GM12874 (cell line): ENCODE measurements at regions not wholly inside any gene's neighbourhood (a gene's known extent, or its start where the extent isn't known, plus 50 kb on each side); places are given as distances from the start of the nearest gene placed in this dataset.

Experiments
- TF ChIP-seq, protein P1 (sequence below): IDR thresholded peaks from 2 replicates; pipeline ENCODE4 v1.5.1; 2011; ENCODE audit warnings: low read depth, mild to moderate bottlenecking, control low read depth, low read length, moderate library complexity; ENCODE audit not compliant: insufficient read depth

DNA sequence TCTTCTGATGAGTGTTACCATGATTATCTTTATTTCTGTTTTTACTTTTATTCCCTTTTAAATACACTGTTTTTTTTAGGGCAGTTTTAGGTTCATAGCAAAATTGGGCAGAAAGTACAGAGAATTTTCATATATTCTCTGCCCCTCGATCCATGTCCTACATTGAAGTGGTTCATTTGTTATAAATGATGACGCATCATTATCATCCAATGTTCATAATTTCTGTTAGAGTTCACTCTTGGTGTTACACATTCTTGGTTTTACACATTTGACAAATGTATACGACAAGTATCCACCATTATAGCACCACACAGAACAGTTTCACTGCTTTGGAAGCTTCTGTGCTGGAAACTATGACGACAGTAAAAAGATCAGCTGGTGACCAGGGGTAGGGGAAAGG, 578.1 kb upstream of the AADAT start:
- TF ChIP-seq, protein P1, sequence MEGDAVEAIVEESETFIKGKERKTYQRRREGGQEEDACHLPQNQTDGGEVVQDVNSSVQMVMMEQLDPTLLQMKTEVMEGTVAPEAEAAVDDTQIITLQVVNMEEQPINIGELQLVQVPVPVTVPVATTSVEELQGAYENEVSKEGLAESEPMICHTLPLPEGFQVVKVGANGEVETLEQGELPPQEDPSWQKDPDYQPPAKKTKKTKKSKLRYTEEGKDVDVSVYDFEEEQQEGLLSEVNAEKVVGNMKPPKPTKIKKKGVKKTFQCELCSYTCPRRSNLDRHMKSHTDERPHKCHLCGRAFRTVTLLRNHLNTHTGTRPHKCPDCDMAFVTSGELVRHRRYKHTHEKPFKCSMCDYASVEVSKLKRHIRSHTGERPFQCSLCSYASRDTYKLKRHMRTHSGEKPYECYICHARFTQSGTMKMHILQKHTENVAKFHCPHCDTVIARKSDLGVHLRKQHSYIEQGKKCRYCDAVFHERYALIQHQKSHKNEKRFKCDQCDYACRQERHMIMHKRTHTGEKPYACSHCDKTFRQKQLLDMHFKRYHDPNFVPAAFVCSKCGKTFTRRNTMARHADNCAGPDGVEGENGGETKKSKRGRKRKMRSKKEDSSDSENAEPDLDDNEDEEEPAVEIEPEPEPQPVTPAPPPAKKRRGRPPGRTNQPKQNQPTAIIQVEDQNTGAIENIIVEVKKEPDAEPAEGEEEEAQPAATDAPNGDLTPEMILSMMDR, result no peak

DNA sequence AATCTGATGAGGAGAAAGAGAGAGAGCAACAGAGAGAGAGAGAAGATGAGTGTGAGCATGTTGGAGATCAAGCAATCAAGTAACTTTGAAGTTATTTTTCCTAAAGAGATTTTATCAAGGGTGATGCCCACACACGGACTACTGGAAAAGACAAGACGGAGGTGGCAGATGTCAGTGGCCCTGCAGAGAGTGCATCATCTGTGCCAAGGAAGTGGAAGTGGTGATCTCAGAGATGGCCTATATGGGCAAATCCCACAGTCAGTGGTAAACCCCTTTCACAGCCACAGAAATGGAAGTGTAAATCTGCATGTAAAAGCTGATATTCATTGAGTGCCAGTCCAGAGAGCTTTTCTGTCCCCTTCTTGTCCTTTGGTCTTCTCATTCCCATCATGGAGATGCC, 577.2 kb upstream of the AADAT start:
- TF ChIP-seq, protein P1, result no peak

DNA sequence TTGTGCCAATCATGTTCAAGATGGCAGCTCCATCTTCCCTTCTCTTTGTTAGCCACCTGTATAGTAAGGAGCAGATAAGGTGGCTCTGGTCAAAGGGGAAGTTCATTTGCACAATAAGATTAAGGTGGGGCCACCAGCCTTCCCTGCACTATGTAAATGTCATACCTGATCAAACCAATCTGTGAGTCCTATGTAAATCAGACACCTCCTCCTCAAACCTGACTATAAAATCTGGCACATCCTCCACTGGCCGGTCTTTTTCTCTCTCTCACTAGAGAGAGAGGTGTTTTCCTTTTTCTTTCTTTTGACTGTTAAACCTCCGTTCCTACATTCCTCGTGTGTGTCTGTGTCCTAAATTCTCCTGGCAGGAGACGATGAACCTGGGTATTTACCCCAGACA, 572.5 kb upstream of the AADAT start:
- TF ChIP-seq, protein P1, result no peak

DNA sequence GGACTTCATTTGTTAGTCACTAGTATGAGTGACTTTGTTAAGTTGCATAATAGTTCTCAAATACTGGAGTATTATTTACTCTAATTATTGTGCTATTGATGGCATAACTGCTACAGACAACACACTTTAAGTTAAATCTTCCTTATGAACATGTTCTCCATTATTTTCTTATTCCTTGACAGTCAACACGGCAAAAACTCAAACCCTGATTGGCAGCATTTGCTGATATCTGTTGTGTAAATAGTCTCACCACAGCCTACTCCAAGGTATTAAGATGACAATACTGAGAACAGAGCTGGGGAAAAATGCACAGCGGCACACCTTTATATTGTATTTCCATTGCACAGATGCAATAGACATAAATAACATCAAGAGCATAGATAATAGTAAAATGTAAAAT, 568.0 kb upstream of the AADAT start:
- TF ChIP-seq, protein P1, result no peak

DNA sequence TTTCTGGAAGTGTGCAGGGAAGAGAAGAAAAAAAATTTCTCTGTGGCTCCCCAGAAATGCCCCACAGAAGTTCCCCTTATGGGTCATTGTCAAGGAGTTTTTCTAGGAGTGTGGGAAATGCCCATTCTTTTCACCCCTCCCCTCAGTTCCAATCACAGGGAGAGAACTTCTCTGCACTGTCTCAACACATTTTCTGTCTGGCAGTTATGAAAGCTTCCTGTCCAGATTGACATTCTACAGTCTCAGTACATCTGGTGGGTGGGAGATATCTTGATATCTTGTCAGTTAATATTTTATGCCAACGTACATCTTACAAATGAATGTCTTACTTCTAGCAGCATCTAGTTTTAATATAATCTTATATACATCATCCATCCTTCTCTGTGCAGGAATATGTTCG, 566.8 kb upstream of the AADAT start:
- TF ChIP-seq, protein P1, result no peak

DNA sequence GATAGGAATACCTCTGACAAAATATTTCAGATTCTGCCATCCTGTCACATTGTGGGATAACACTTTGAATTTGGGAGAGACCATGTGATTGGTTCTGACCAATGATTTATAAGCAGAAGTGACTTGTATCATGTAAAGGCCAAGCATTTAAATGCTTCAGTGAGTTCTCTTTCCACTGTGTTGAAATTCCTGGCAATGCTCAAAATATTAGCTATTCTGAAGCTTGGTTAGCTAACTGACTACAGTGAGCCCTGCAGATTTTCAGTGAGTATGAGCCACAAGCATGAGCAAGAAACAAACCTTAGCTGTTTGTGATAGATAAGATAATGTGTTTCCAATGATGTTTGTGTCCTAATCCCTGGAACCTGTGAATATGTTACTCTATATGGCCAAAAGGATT, 562.8 kb upstream of the AADAT start:
- TF ChIP-seq, protein P1, result no peak

DNA sequence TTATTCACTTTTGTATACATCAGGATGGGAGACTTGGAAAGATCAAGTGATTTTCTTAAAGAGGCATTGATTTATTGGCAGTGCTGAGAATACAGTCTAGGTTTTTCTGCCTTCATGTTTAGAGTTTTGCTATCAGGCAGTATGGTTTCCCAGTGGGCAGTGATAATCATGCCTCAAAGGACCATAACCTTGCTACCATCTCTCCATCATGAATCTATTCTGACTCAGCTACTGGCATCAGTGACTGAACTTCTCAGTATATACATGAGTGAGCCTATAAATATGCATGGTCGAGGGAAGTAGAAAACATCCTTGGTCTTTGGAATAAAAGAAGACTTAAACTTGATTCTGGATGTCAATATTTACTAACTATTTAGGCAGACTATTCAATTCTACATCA, 562.0 kb upstream of the AADAT start:
- TF ChIP-seq, protein P1, result no peak

DNA sequence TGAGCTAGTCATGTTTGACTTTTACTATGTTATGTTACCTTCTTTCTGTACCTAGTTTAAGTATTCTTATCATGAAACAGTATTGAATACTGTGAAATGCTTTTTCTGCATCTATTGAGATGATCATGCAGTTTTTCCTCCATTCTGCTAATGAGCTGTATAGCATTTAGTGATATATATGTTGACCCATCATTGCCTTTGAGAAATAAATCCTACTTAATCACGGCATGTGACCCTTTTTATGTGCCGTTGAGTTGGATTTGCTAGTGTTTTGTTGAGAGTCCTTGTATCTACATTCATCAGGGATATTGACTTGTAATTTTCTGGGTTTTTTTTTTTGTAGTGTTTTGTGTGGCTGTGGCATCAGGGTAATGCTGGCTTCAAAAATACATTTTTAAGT, 537.7 kb upstream of the AADAT start:
- TF ChIP-seq, protein P1, result no peak
